ENCODE measurements at regions not wholly inside any gene's neighbourhood (a gene's known extent, or its start where the extent isn't known, plus 50 kb on each side); places are given as distances from the start of the nearest gene placed in this dataset.

- no peak for TF ChIP-seq CTCF (IDR thresholded peaks at IDR 0.05; ENCODE audit: low read depth, low read length, missing control alignments)
- no peak overlapping the region for H3K4me3 ChIP-seq (ENCODE audit: low read depth, low read length)
- DNase-seq (ENCODE audit: low read depth) = no peak
- in situ Hi-C loops (cut with HindIII; ENCODE audit: low sequenced_read_pairs) = no loop called here
Observed at GRCh38 chr9:118362596-118362995, 658.4 kb downstream of the TLR4 start.

DNA sequence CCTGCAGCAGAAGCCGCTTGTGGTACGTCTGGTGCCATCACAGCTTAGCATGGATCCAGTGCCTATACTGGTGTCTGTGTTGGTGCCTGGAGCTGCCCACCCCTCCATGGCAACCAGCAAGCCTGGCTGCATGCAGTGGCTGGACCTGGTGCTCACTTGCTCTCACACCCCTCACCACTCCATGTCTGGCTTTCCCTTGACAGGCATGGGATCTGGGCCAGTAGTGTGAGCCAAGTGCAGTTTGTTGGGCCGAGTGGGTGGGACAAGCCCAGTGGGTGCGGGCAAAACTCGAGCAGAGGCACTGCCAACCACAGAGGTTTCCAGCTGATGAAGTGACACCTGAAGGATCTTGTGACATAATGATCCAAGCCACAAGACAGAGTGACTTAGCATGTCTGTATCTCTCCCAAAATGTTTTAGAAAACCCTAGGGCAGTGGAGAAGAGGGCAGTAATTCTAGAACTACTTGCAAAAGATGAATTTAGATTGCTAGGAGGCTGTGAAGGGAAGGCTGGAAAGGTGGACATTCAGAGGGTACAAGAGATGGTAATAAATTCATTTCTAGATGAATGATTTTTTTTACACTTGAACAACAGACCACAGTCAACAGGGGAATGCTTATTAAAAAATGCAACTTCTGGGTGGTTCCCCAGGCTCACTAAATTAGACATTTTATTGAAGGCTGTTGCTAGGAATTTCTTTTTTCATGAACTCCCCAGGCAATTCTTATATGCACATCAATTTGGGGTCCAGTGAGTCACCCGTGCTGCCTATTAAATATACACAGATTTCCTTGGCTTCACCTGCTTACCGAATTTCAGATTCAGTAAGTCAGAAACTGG lies 660.3 kb downstream of the TLR4 start:
- in situ Hi-C loops (cut with HindIII; ENCODE audit: low sequenced_read_pairs) = no loop called here

DNA sequence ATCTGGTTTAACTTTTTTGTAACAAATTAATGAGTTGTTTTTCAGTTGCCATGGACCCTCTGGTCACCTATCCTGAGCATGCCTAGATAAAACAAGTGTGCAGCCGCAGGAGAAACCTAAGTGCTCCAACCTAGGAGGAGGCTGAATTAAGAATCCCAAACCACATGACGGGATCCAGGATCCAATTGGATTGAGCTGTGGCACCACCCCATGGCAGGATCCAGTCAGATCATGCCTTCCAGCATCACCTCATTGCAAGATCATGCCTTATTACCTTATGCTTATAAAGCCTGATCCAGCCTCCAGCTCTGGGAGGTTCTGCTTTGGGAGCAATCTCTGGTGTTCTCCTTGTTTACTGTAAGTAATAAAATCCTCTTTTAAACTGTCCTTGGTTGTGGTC lies 662.0 kb downstream of the TLR4 start:
- in situ Hi-C loops (cut with HindIII; ENCODE audit: low sequenced_read_pairs) = no loop called here
- no peak for DNase-seq (ENCODE audit: low read depth)
- H3K4me3 ChIP-seq (ENCODE audit: low read depth, low read length) = no peak overlapping the region
- TF ChIP-seq CTCF (IDR thresholded peaks at IDR 0.05; ENCODE audit: low read depth, low read length, missing control alignments) = no peak

More for the DNA sequence above, 660.3 kb downstream of the TLR4 start:
- no peak for DNase-seq (ENCODE audit: low read depth)
- TF ChIP-seq CTCF (IDR thresholded peaks at IDR 0.05; ENCODE audit: low read depth, low read length, missing control alignments) = no peak
- no peak overlapping the region for H3K4me3 ChIP-seq (ENCODE audit: low read depth, low read length)

- no peak for DNase-seq (ENCODE audit: low read depth)
- H3K4me3 ChIP-seq (ENCODE audit: low read depth, low read length) = no peak overlapping the region
- no peak for TF ChIP-seq CTCF (IDR thresholded peaks at IDR 0.05; ENCODE audit: low read depth, low read length, missing control alignments)
- in situ Hi-C loops (cut with HindIII; ENCODE audit: low sequenced_read_pairs) = no loop called here
Observed at GRCh38 chr9:118367383-118367782, 663.2 kb downstream of the TLR4 start.

DNA sequence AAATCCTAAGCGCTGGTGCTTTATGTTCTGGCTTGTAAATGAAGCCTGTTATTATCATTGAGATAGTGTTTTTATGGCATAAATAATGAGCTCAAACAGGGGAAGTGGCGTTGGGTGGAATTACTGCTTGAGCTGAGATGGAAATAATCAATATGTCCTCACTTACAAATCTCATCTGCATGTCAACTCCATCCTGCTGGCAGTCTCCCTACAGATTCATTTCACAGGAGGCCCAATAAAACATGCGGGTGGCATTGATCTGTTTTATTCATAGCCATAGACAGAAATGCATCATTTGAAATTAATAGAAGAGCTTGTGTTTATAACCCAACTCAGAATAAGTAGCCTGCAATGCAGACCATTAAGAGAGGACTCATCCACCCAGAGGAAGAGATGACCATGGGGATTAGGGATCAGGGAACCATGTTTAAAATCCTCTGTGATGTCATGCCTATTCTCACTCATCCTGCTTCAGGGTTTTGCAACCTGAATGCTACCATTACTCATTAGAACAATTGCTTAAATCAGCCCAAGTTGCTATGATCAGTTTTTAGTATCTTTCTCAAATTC lies 680.4 kb downstream of the TLR4 start:
- in situ Hi-C loops (cut with HindIII; ENCODE audit: low sequenced_read_pairs) = no loop called here
- TF ChIP-seq CTCF (IDR thresholded peaks at IDR 0.05; ENCODE audit: low read depth, low read length, missing control alignments) = no peak
- DNase-seq (ENCODE audit: low read depth) = no peak
- H3K4me3 ChIP-seq (ENCODE audit: low read depth, low read length) = no peak overlapping the region

DNA sequence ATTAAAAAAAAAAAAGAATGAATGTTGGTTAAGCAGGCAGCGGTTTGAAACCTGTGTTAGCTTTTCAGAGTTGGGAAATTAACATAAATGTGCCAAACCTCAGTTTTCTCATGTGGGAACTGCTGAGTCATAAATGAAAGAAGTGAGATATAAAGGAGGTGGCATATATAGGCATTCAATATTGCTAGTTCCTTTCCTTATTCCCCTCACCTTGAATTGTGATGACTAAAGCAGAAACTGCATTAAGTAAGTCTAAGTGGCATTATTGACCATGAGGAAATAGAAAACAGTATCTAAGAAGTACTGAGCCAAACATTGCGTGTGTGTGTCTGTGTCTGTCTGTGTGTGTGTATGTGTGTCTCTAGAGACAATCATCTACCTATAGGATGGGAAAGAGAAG lies 691.2 kb downstream of the TLR4 start:
- no peak for DNase-seq (ENCODE audit: low read depth)
- H3K4me3 ChIP-seq (ENCODE audit: low read depth, low read length) = no peak overlapping the region
- no peak for TF ChIP-seq CTCF (IDR thresholded peaks at IDR 0.05; ENCODE audit: low read depth, low read length, missing control alignments)
- in situ Hi-C loops (cut with HindIII; ENCODE audit: low sequenced_read_pairs) = no loop called here
